ENCODE measurements at regions not wholly inside any gene's neighbourhood (a gene's known extent, or its start where the extent isn't known, plus 50 kb on each side); places are given as distances from the start of the nearest gene placed in this dataset.

DNA sequence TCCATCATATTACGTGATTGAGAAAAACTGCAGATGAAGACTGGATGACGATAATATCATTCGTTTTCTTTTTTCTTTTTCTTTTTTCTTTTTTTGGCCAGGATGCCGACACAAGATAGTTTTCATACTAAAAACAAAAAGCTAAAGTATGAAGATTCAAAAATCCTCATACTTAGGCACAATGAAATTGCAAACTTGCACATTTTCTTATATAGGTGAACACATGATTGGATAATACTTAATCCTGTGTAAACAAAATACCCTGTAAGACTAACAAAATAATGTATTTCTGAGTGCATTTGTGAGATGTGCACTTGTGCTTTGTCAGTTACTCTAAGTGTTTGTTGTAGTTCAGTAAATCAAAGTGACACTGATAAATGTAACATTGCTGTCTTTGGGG lies 568.9 kb downstream of the ANKRD50 start:
- Histone ChIP-seq H4K91ac (ENCODE audit: low read depth, low read length, poor library complexity) (no peak overlapping the region), H3K4ac (ENCODE audit: low read length) (no peak overlapping the region), H3K9me3 (replicated peaks in 1 of 2; ENCODE audit: control insufficient read depth in 2 of 2, insufficient read depth in 1 of 2, low read depth in 1 of 2, low read length in 2 of 2) (no peaks in the 10 kb centered on the region), H2BK12ac (ENCODE audit: low read length) (no peak overlapping the region), H3K79me1 (ENCODE audit: low read depth, low read length) (no peaks in the 10 kb centered on the region), H2AK5ac (ENCODE audit: low read depth, low read length) (no peak overlapping the region), H3K27ac (replicated peaks; ENCODE audit: low read length) (no peak overlapping the region), H3K18ac (ENCODE audit: low read length) (no peak overlapping the region), H4K8ac (ENCODE audit: low read depth, low read length) (no peak overlapping the region), H3K4me2 (ENCODE audit: insufficient read depth, low read length, poor library complexity, severe bottlenecking) (no peak overlapping the region), H3K4me1 (ENCODE audit: control insufficient read depth in 2 of 2, insufficient read depth in 1 of 2, low read depth in 1 of 2, low read length in 2 of 2) (no peaks in the 10 kb centered on the region), H2AFZ (ENCODE audit: low read length) (peak overlapping the region; percentile 54), H3K4me3 (ENCODE audit: low read length in 2 of 2) (no peak overlapping the region), H3K27me3 (ENCODE audit: control insufficient read depth in 3 of 3, insufficient read depth in 3 of 3, low read depth in 1 of 3, low read length in 3 of 3) (no peaks in the 10 kb centered on the region), H3K14ac (ENCODE audit: low read length) (no peak overlapping the region), H2BK15ac (ENCODE audit: low read length) (no peak overlapping the region), H3K23ac (ENCODE audit: low read depth, low read length, poor library complexity) (no peak overlapping the region), H3K9ac (ENCODE audit: low read depth, low read length, poor library complexity) (no peak overlapping the region), H2BK5ac (ENCODE audit: low read length) (no peak overlapping the region), H3K36me3 (replicated peaks in 1 of 2; ENCODE audit: control insufficient read depth in 2 of 2, insufficient read depth in 2 of 2, low read length in 2 of 2) (no peaks in the 10 kb centered on the region), H2BK120ac (ENCODE audit: low read depth, low read length) (no peak overlapping the region)
- no CpG with 5 or more reads among the region's 4 CpGs for WGBS, 2 donors (ENCODE audit: extremely low coverage in 2 of 2, insufficient read length in 2 of 2, insufficient replicate concordance in 1 of 2)
- DNase-seq (ENCODE audit: low spot score) = no peak

- H3K9ac ChIP-seq (ENCODE audit: low read depth, low read length, poor library complexity) = no peak overlapping the region
- H2BK15ac ChIP-seq (ENCODE audit: low read length) = no peak overlapping the region
- no peak overlapping the region for H2BK120ac ChIP-seq (ENCODE audit: low read depth, low read length)
- H3K4ac ChIP-seq (ENCODE audit: low read length) = no peak overlapping the region
- no peak overlapping the region for H3K27ac ChIP-seq (replicated peaks; ENCODE audit: low read length)
- no peaks in the 10 kb centered on the region for H3K79me1 ChIP-seq (ENCODE audit: low read depth, low read length)
- H4K91ac ChIP-seq (ENCODE audit: low read depth, low read length, poor library complexity) = no peak overlapping the region
- no peak overlapping the region for H3K4me2 ChIP-seq (ENCODE audit: insufficient read depth, low read length, poor library complexity, severe bottlenecking)
- DNase-seq (ENCODE audit: low spot score) = no peak
- peak overlapping the region; percentile 54 for H2AFZ ChIP-seq (ENCODE audit: low read length)
- no peak overlapping the region for H2AK5ac ChIP-seq (ENCODE audit: low read depth, low read length)
- no peak overlapping the region for H3K14ac ChIP-seq (ENCODE audit: low read length)
- H3K9me3 ChIP-seq (replicated peaks in 1 of 2; ENCODE audit: control insufficient read depth in 2 of 2, insufficient read depth in 1 of 2, low read depth in 1 of 2, low read length in 2 of 2) = no peaks in the 10 kb centered on the region
- H3K23ac ChIP-seq (ENCODE audit: low read depth, low read length, poor library complexity) = no peak overlapping the region
- no peaks in the 10 kb centered on the region for H3K36me3 ChIP-seq (replicated peaks in 1 of 2; ENCODE audit: control insufficient read depth in 2 of 2, insufficient read depth in 2 of 2, low read length in 2 of 2)
- H4K8ac ChIP-seq (ENCODE audit: low read depth, low read length) = no peak overlapping the region
- no peak overlapping the region for H3K4me3 ChIP-seq (ENCODE audit: low read length in 2 of 2)
- no peaks in the 10 kb centered on the region for H3K4me1 ChIP-seq (ENCODE audit: control insufficient read depth in 2 of 2, insufficient read depth in 1 of 2, low read depth in 1 of 2, low read length in 2 of 2)
- H3K27me3 ChIP-seq (ENCODE audit: control insufficient read depth in 3 of 3, insufficient read depth in 3 of 3, low read depth in 1 of 3, low read length in 3 of 3) = no peaks in the 10 kb centered on the region
- WGBS, 2 donors (ENCODE audit: extremely low coverage in 2 of 2, insufficient read length in 2 of 2, insufficient replicate concordance in 1 of 2) = no CpG with 5 or more reads among the region's 4 CpGs
- no peak overlapping the region for H3K18ac ChIP-seq (ENCODE audit: low read length)
- H2BK12ac ChIP-seq (ENCODE audit: low read length) = no peak overlapping the region
- H2BK5ac ChIP-seq (ENCODE audit: low read length) = no peak overlapping the region
Measured at GRCh38 chr4:124144238-124144654, 568.3 kb downstream of the ANKRD50 start.

DNA sequence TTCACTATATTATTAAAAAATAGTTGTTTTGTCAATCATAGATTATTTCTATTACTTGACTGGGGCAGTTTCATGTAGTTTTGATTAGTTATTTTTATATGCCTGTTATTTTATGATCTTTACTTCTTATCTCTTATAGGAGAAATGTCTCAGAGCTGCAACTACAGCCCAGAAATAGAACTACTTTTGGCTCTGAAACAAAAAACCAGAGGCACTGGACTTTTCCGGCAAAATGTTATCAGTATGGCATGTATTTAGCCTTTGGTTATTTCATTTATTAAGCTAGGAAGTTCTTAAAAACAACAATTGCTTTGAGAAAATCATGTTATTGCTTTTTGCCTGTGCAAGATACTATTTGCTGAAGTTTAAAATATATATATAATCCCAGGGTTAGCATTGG lies 566.5 kb downstream of the ANKRD50 start:
- Histone ChIP-seq H3K4me1 (ENCODE audit: control insufficient read depth in 2 of 2, insufficient read depth in 1 of 2, low read depth in 1 of 2, low read length in 2 of 2) (no peaks in the 10 kb centered on the region), H3K27ac (replicated peaks; ENCODE audit: low read length) (no peak overlapping the region), H3K4me2 (ENCODE audit: insufficient read depth, low read length, poor library complexity, severe bottlenecking) (no peak overlapping the region), H3K23ac (ENCODE audit: low read depth, low read length, poor library complexity) (no peak overlapping the region), H2BK12ac (ENCODE audit: low read length) (no peak overlapping the region), H3K18ac (ENCODE audit: low read length) (no peak overlapping the region), H4K8ac (ENCODE audit: low read depth, low read length) (no peak overlapping the region), H3K9me3 (replicated peaks in 1 of 2; ENCODE audit: control insufficient read depth in 2 of 2, insufficient read depth in 1 of 2, low read depth in 1 of 2, low read length in 2 of 2) (no peaks in the 10 kb centered on the region), H2AK5ac (ENCODE audit: low read depth, low read length) (no peak overlapping the region), H3K27me3 (ENCODE audit: control insufficient read depth in 3 of 3, insufficient read depth in 3 of 3, low read depth in 1 of 3, low read length in 3 of 3) (no peaks in the 10 kb centered on the region), H3K14ac (ENCODE audit: low read length) (no peak overlapping the region), H3K4ac (ENCODE audit: low read length) (no peak overlapping the region), H2AFZ (ENCODE audit: low read length) (no peak overlapping the region), H3K9ac (ENCODE audit: low read depth, low read length, poor library complexity) (no peak overlapping the region), H2BK15ac (ENCODE audit: low read length) (no peak overlapping the region), H2BK120ac (ENCODE audit: low read depth, low read length) (no peak overlapping the region), H2BK5ac (ENCODE audit: low read length) (no peak overlapping the region), H3K4me3 (ENCODE audit: low read length in 2 of 2) (no peak overlapping the region), H3K36me3 (replicated peaks in 1 of 2; ENCODE audit: control insufficient read depth in 2 of 2, insufficient read depth in 2 of 2, low read length in 2 of 2) (no peaks in the 10 kb centered on the region), H4K91ac (ENCODE audit: low read depth, low read length, poor library complexity) (no peak overlapping the region), H3K79me1 (ENCODE audit: low read depth, low read length) (no peaks in the 10 kb centered on the region)
- no peak for DNase-seq (ENCODE audit: low spot score)
- no CpG with 5 or more reads among the region's 1 CpG for WGBS, 2 donors (ENCODE audit: extremely low coverage in 2 of 2, insufficient read length in 2 of 2, insufficient replicate concordance in 1 of 2)

DNA sequence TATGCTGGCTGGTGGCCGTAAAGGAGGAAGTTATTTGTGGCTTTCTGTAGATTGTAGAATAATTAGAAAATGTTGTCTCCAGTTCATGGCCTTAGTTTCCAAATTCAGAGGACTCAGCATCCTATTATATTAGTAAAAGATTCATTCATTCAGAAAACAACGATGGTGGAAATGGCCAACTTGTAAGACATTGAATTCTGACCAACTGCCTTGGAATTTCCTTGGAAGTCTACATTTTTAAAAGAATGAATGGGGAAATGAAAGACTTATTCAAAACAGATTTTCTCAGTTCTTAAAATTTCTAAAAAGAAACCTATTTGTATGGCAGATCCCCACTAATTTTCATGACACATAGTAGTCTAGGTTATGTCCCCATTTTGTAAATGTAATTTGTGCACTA lies 561.5 kb downstream of the ANKRD50 start:
- Histone ChIP-seq H2AFZ (ENCODE audit: low read length) (no peak overlapping the region), H3K27me3 (ENCODE audit: control insufficient read depth in 3 of 3, insufficient read depth in 3 of 3, low read depth in 1 of 3, low read length in 3 of 3) (no peaks in the 10 kb centered on the region), H3K36me3 (replicated peaks in 1 of 2; ENCODE audit: control insufficient read depth in 2 of 2, insufficient read depth in 2 of 2, low read length in 2 of 2) (no peaks in the 10 kb centered on the region), H2BK5ac (ENCODE audit: low read length) (no peak overlapping the region), H3K9me3 (replicated peaks in 1 of 2; ENCODE audit: control insufficient read depth in 2 of 2, insufficient read depth in 1 of 2, low read depth in 1 of 2, low read length in 2 of 2) (peaks cover 0 to 4% of the 10 kb centered on the region in 2 donors), H4K91ac (ENCODE audit: low read depth, low read length, poor library complexity) (no peak overlapping the region), H2BK120ac (ENCODE audit: low read depth, low read length) (no peak overlapping the region), H2BK15ac (ENCODE audit: low read length) (no peak overlapping the region), H3K9ac (ENCODE audit: low read depth, low read length, poor library complexity) (no peak overlapping the region), H3K4me1 (ENCODE audit: control insufficient read depth in 2 of 2, insufficient read depth in 1 of 2, low read depth in 1 of 2, low read length in 2 of 2) (peaks cover 0 to 9% of the 10 kb centered on the region in 2 donors), H3K79me1 (ENCODE audit: low read depth, low read length) (no peaks in the 10 kb centered on the region), H3K18ac (ENCODE audit: low read length) (no peak overlapping the region), H3K4me2 (ENCODE audit: insufficient read depth, low read length, poor library complexity, severe bottlenecking) (no peak overlapping the region), H3K27ac (replicated peaks; ENCODE audit: low read length) (no peak overlapping the region), H2AK5ac (ENCODE audit: low read depth, low read length) (no peak overlapping the region), H2BK12ac (ENCODE audit: low read length) (no peak overlapping the region), H3K4ac (ENCODE audit: low read length) (no peak overlapping the region), H3K23ac (ENCODE audit: low read depth, low read length, poor library complexity) (no peak overlapping the region), H4K8ac (ENCODE audit: low read depth, low read length) (no peak overlapping the region), H3K4me3 (ENCODE audit: low read length in 2 of 2) (no peak overlapping the region), H3K14ac (ENCODE audit: low read length) (no peak overlapping the region)
- no peak for DNase-seq (ENCODE audit: low spot score)
- no CpG with 5 or more reads among the region's 2 CpGs for WGBS, 2 donors (ENCODE audit: extremely low coverage in 2 of 2, insufficient read length in 2 of 2, insufficient replicate concordance in 1 of 2)
